NT2/D1 (cell line): ENCODE measurements at regions not wholly inside any gene's neighbourhood (a gene's known extent, or its start where the extent isn't known, plus 50 kb on each side); places are given as distances from the start of the nearest gene placed in this dataset.
"Not testable (repeated sequence)": the region's sequence is repeated elsewhere in the genome, so short reads cannot be mapped to it uniquely, and the experiment has no call there.

Experiments used
- DNase-seq: peaks from one replicate; pipeline ENCODE4 v3.0.0-alpha.2; 2011; ENCODE audit warnings: low read depth, low spot score
- H3K27me3 ChIP-seq: 2 replicates; pipeline ENCODE4 v1.6.0; 2011; ENCODE audit warnings: mild to moderate bottlenecking; ENCODE audit not compliant: insufficient read length, insufficient read depth
- H3K36me3 ChIP-seq: 2 replicates; pipeline ENCODE4 v1.6.1; 2011; ENCODE audit warnings: mild to moderate bottlenecking, low read length, mixed read lengths; ENCODE audit not compliant: insufficient read depth, insufficient read length
- H3K4me1 ChIP-seq: 2 replicates; pipeline ENCODE4 v1.5.1; 2011; ENCODE audit not compliant: insufficient read depth, insufficient read length
- H3K4me3 ChIP-seq: 2 replicates; pipeline ENCODE4 v1.5.1; 2011; ENCODE audit warnings: low read depth; ENCODE audit not compliant: insufficient read length
- H3K9ac ChIP-seq: 2 replicates; pipeline ENCODE4 v1.6.0; 2011; ENCODE audit warnings: low read depth; ENCODE audit not compliant: insufficient read length
- H3K9me3 ChIP-seq: 2 replicates; pipeline ENCODE4 v1.5.1; 2011; ENCODE audit warnings: mild to moderate bottlenecking, low read length; ENCODE audit not compliant: insufficient read depth
- SUZ12 ChIP-seq: IDR thresholded peaks from 2 replicates; pipeline ENCODE4 v1.6.1; 2011; ENCODE audit not compliant: insufficient read length, insufficient read depth; ENCODE audit errors: extremely low read depth
- YY1 ChIP-seq: IDR thresholded peaks from 2 replicates; pipeline ENCODE4 v1.6.1; 2011; ENCODE audit not compliant: insufficient read length, insufficient read depth
- ZNF274 ChIP-seq: IDR thresholded peaks from 2 replicates; pipeline ENCODE4 v1.6.1; 2011; ENCODE audit warnings: mild to moderate bottlenecking, low read depth, low read length

GRCh38 chr7:119712886-119713462 is 560.0 kb upstream of the KCND2 start:
- H3K4me3 ChIP-seq: no peak overlapping the region

GRCh38 chr7:119713606-119714005 is 559.4 kb upstream of the KCND2 start:
- no peak for DNase-seq
- Histone ChIP-seq H3K4me3 (no peak overlapping the region), H3K27me3 (no peaks in the 10 kb centered on the region), H3K36me3 (no peaks in the 10 kb centered on the region), H3K9ac (no peak overlapping the region), H3K4me1 (no peaks in the 10 kb centered on the region), H3K9me3 (no peaks in the 10 kb centered on the region)
- no peak for TF ChIP-seq ZNF274
- TF ChIP-seq SUZ12: no peak
- no peak for TF ChIP-seq YY1

More at GRCh38 chr7:119712886-119713462, 560.0 kb upstream of the KCND2 start:
- Histone ChIP-seq H3K4me1 (no peaks in the 10 kb centered on the region), H3K9ac (no peak overlapping the region), H3K9me3 (no peaks in the 10 kb centered on the region), H3K27me3 (no peaks in the 10 kb centered on the region), H3K36me3 (no peaks in the 10 kb centered on the region)
- no peak for DNase-seq
- TF ChIP-seq SUZ12 (no peak), ZNF274 (no peak), YY1 (no peak)

DNA sequence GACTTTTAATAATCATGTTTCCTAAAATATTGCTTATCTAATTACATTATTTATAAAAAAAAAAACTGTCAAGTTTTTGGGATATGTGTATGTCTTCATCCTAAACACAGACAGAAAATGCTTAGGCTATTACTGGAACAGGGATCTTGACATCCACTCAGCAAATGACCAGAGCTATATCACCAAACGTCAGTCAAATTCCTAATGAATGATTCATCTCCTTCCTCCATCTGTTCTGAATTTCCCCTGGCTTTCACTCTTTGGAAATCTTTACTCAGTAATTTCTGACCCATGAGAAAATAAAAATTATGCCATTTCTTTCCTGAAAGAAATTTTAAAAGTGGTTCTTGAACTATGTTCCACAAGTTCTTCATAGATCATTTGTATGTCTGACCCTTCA is 552.4 kb upstream of the KCND2 start:
- no peak overlapping the region for H3K9ac ChIP-seq
- TF ChIP-seq YY1: no peak
- TF ChIP-seq ZNF274: no peak
- TF ChIP-seq SUZ12: no peak
- DNase-seq: no peak
- H3K4me3 ChIP-seq: no peak overlapping the region
- no peaks in the 10 kb centered on the region for H3K36me3 ChIP-seq
- H3K4me1 ChIP-seq: no peaks in the 10 kb centered on the region
- H3K27me3 ChIP-seq: no peaks in the 10 kb centered on the region
- no peaks in the 10 kb centered on the region for H3K9me3 ChIP-seq

GRCh38 chr7:119724041-119724792 is 548.8 kb upstream of the KCND2 start:
- no peaks in the 10 kb centered on the region for H3K4me1 ChIP-seq
- H3K27me3 ChIP-seq: no peaks in the 10 kb centered on the region
- no peak for DNase-seq
- no peak for TF ChIP-seq ZNF274
- TF ChIP-seq YY1: no peak
- no peak for TF ChIP-seq SUZ12
- H3K9ac ChIP-seq: no peak overlapping the region
- H3K4me3 ChIP-seq: no peak overlapping the region
- H3K9me3 ChIP-seq: no peaks in the 10 kb centered on the region
- no peaks in the 10 kb centered on the region for H3K36me3 ChIP-seq

DNA sequence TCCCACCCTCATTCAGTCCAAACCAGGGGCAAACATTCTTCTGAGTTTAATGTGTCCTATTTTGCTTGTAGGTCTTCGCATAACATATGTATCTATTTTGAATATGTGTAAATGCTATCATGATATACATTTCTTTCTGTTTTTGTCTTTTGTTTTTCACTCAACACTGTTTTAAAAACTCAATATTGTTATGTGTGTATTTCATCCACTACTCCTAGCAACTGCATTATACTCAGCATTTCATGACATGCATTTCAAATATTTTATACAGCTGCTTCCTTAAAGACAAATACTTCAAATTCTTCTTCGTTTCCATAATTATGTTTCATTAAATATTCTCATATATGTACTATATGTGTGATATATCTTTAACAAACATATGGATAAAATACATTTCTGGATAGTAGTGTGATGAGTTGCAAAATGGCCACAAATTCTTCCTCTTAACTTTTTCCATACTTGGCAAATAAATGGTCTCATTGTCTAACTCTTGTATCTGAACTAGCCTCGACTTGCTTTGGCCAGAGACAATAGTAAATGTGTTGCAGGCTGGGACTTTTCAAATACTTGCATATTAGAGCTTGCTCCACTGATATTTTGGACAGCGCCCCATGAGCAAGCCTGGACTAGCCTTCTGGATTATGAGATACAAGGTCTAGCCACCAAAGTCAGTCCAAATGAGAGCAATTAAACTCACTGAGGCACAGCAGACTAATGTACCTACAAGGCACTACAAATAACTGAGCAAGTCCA is 539.7 kb upstream of the KCND2 start:
- H3K27me3 ChIP-seq: no peaks in the 10 kb centered on the region
- no peaks in the 10 kb centered on the region for H3K4me1 ChIP-seq
- no peak for DNase-seq
- no peaks in the 10 kb centered on the region for H3K36me3 ChIP-seq
- H3K9me3 ChIP-seq: no peaks in the 10 kb centered on the region
- H3K4me3 ChIP-seq: no peak overlapping the region
- H3K9ac ChIP-seq: no peak overlapping the region
- TF ChIP-seq ZNF274 (no peak), YY1 (no peak), SUZ12 (no peak)

- H3K9me3 ChIP-seq: no peaks in the 10 kb centered on the region
- no peaks in the 10 kb centered on the region for H3K36me3 ChIP-seq
- H3K27me3 ChIP-seq: no peaks in the 10 kb centered on the region
- H3K4me3 ChIP-seq: no peak overlapping the region
- H3K4me1 ChIP-seq: no peaks in the 10 kb centered on the region
- no peak for DNase-seq
- no peak overlapping the region for H3K9ac ChIP-seq
- TF ChIP-seq ZNF274 (no peak), SUZ12 (no peak), YY1 (no peak)
Measured at GRCh38 chr7:119737390-119737789, 535.6 kb upstream of the KCND2 start.

GRCh38 chr7:119745280-119745679 is 527.7 kb upstream of the KCND2 start:
- not testable (repeated sequence) for H3K9ac ChIP-seq, H3K4me3 ChIP-seq, H3K9me3 ChIP-seq, DNase-seq, H3K27me3 ChIP-seq, H3K4me1 ChIP-seq, H3K36me3 ChIP-seq
